Stimulated activated CD8-positive, alpha-beta memory T cell treated with anti-CD3 and anti-CD28 coated beads, Interleukin-12 subunit alpha, Interleukin-12 subunit beta, amount 100 ng/mL, for 1 hour (primary cell): ENCODE measurements at regions not wholly inside any gene's neighbourhood (a gene's known extent, or its start where the extent isn't known, plus 50 kb on each side); places are given as distances from the start of the nearest gene placed in this dataset.
"Not testable (repeated sequence)": the region's sequence is repeated elsewhere in the genome, so short reads cannot be mapped to it uniquely, and the experiment has no call there.

Experiments used
- DNase-seq: peaks from one replicate; pipeline ENCODE4 v3.0.0-alpha.2; 2020; ENCODE audit warnings: low read depth

- DNase-seq: not testable (repeated sequence)
These were observed 114.9 kb upstream of the EEF2KMT start for GRCh38 chr16:5212501-5212900.

DNA sequence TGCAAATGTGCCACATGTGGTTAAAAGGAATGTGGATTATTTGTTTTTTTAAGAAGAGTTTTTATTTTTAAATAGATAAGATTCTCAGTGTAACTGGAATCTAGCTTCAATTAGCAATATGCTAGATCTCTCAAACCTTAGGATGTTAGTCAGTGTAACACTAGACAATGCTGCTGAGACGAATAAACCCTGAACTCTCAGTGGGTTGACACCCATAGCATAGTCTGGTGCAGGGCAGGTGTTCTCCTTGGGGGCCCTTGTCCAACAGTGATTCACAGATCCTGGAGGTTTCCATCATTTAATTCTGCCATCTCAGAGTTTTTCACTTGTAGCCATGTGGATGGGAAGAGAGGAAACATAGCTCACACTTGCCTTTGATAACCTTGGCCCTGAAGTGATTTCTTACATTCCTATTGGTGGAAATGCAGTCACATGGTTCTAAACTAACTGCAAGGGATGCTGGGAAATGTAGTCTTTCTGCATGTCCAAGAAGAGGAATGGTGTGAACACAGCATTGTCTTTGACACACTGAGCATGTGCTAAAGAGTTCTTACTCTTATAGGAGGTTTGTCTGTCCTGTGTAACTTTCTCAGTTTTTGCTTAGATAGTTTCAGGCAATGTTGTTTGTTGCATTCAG is 110.4 kb upstream of the EEF2KMT start:
- DNase-seq: not testable (repeated sequence)

DNA sequence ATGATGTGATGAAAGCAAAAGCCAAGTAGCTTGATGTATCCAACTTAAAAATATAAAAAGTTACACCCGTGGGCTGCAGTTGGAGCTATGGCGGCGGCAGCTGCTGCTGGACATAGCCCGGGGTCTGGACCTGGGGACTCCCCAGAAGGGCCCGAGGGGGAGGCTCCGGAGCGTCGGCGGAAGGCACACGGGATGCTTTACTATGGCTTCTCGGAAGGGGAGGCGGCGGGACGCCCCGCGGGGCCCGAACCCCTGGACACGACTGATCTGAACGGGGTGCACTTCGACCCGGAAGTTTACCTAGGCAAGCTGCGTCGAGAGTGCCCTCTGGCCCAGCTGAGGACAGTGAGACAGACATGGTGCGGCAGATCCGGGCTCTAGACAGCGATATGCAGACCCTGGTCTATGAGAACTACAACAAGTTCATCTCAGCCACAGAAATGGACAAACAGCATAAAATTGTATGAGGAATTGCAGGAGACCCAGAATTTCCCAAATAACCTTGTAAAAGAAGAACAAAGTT is 109.5 kb upstream of the EEF2KMT start:
- DNase-seq: no peak

- DNase-seq: no peak
These were observed 108.9 kb upstream of the EEF2KMT start for GRCh38 chr16:5206331-5206990.

- no peak for DNase-seq
These were observed 107.9 kb upstream of the EEF2KMT start for GRCh38 chr16:5205361-5206040.

DNA sequence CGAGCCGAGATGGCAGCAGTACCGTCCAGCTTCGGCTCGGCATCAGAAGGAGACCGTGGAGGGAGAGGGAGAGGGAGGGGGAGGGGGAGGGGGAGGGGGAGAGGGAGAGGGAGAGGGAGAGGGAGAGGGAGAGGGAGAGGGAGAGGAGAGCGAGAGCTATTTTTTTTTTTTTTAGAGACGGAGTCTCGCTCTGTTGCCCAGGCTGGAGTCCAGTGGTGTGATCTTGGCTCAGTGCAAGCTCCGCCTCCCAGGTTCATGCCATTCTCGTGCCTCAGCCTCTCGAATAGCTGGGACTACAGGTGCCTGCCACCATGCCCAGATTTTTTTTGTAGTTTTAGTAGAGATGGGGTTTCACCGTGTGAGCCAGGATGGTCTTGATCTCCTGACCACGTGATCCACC is 106.1 kb upstream of the EEF2KMT start:
- not testable (repeated sequence) for DNase-seq

DNA sequence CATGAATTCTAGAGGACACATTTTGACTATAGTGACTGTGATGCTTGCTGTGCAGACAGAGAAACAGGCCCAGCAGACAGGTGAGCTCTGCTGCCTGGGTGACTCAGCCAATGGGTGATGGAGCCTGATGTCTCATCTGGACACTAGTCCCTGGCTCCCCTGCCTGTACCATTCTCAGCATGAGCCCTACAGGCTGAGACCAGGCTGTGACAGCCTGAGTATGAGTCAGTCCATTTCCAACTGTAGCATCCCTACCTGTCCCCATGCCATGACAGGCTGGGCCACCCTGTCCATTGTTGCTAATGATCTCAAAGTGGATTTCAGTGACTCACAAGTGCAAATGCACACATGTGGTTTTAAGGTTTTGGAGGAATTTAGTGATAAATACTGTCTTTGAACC is 102.5 kb upstream of the EEF2KMT start:
- DNase-seq: no peak

DNA sequence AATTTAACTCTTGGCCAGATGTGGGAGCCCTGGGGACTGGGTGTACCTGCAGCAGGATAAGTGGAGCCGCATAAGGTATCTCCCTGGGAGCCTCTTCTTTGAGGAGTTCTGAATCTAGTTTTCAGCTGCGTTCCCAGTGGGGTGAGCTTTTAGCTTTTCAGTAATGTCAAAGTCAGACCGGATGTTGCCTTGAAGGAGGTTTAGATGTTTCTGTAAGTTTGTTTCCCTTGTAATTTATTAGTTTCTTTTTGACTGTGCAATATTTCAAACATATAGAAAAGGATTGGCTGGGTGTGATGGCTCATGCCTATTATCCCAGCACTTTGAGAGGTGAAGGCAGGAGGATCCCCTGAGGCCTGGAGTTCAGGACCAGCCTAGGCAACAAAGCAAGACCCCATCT is 98.6 kb upstream of the EEF2KMT start:
- no peak for DNase-seq

DNA sequence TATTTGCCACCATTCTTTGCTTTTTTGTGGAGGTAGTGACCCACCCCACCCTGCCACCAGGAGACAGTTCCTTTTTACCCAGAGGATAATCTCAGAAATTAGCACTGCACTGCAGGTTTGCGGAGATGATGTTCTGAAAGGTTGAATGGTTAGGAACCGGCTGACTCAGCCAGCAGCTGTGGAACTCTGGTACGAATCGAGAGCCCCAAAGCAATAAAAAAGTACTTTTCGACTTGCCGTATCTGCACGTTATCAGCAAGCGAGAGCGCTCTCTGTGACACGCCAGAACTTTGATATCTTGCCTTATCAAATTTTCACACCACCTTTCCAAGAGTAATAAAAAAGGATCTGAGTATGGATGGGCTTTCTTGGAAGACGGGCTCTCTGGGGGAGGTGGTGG is 96.3 kb upstream of the EEF2KMT start:
- no peak for DNase-seq

GRCh38 chr16:5188989-5189352 is 91.4 kb upstream of the EEF2KMT start:
- no peak for DNase-seq

GRCh38 chr16:5188318-5188988 is 90.9 kb upstream of the EEF2KMT start:
- DNase-seq: no peak

DNA sequence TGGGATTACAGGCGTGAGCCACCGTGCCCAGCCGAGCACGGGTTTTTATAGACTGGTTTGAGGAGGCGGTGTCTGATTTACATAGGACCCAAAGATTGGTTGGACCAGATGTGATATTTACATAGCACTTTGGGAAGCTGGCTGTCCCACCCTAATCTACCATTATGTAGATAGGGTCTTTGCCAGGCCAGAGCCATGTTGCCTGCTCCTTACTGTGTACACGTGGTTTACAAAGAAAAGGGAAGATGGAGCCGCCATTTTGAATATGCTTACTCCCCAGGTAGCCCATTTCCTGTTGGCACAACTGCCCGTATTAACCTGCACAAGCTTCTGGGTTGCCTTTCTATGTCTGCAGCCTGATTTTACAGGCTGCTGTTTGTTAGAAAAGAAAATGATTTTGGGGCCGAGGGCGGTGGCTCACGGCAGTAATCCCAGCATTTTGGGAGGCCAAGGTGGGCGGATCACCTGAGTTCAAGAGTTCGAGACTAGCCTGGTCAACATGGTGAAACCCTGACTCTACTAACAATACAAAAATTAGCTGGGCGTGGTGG is 89.9 kb upstream of the EEF2KMT start:
- DNase-seq: no peak

DNA sequence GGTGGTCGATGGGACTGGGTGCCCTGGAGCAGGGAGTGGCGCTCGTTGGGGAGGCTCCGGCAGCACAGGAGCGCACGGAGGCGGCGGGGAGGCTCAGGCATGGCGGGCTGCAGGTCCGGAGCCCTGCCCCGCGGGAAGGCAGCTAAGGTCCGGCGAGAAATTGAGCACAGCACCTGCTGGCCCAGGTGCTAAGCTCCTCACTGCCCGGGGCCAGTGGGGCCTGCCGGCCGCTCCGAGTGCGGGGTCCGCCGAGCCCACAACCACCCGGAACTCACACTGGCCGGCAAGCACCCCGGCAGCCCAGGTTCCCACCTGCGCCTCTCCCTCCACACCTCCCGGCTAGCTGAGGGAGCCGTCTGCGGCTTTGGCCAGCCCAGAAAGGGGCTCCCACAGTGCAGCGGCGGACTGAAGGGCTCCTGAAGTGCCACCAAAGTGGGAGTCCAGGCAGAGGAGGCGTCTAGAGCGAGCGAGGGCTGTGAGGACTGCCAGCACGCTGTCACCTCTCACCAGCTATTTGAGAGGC is 88.8 kb upstream of the EEF2KMT start:
- no peak for DNase-seq

- no peak for DNase-seq
These were observed 78.9 kb upstream of the EEF2KMT start for GRCh38 chr16:5176505-5176904.

- DNase-seq: no peak
These were observed 77.7 kb upstream of the EEF2KMT start for GRCh38 chr16:5175266-5175665.

DNA sequence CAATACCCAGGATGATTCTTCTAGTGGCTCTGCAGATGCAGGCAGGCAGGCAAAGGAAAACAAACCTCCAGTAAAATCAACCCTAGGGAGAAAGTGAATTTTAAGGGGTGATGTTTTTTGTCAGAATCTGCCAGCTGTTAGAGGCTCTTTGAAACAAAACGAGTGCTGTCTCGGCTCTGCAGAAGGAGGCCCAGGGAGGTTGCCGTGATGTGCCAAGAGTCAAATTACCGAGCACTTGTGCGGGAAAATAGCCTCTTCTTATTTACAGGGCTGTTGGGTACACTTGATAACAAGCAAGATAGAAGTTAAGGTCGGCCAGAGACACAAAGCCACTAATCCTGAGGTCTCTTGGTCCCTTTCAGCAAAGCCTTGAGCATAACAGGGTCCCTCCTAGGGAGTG is 68.9 kb upstream of the EEF2KMT start:
- DNase-seq: no peak

GRCh38 chr16:5165429-5165828 is 67.8 kb upstream of the EEF2KMT start:
- not testable (repeated sequence) for DNase-seq

- not testable (repeated sequence) for DNase-seq
These were observed 65.2 kb upstream of the EEF2KMT start for GRCh38 chr16:5162801-5163200.

- not testable (repeated sequence) for DNase-seq
These were observed 64.3 kb upstream of the EEF2KMT start for GRCh38 chr16:5161888-5162287.

GRCh38 chr16:5160010-5160409 is 62.4 kb upstream of the EEF2KMT start:
- not testable (repeated sequence) for DNase-seq

GRCh38 chr16:5159537-5159936 is 61.9 kb upstream of the EEF2KMT start:
- not testable (repeated sequence) for DNase-seq

DNA sequence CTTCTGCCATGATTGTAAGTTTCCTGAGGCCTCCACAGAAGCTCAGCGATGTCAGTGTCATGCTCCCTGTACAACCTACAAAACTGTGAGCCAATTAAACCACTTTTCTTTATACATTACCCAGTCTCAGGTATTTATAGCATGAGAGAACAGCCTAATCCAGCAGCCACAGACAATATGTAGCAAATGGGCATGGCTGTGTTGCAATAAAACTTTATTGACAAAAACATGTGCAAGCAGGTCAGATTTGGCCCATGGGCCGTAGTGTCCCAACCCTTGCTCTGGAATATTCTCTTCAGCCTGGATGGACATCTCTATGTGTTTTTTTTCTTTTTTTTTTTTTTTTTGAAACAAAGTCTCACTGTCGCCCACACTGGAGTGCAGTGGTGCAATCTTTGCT is 60.9 kb upstream of the EEF2KMT start:
- DNase-seq: no peak
